GM19324 (cell line): ENCODE measurements at regions not wholly inside any gene's neighbourhood (a gene's known extent, or its start where the extent isn't known, plus 50 kb on each side); places are given as distances from the start of the nearest gene placed in this dataset.
"Not testable (repeated sequence)": the region's sequence is repeated elsewhere in the genome, so short reads cannot be mapped to it uniquely, and the experiment has no call there.

Experiments used
- ATAC-seq: cut with Tn5 transposase; IDR thresholded peaks from one replicate; pipeline ENCODE4 v1.9.1; 2021; ENCODE audit warnings: mild to moderate bottlenecking, moderate library complexity; ENCODE audit not compliant: unreplicated experiment, low FRiP score

GRCh38 chr9:106771608-106772007 is 91.4 kb upstream of the ZNF462 start:
- ATAC-seq, result no peak

- no peak for ATAC-seq
Measured at GRCh38 chr9:106772523-106773290, 90.3 kb upstream of the ZNF462 start.

- no peak for ATAC-seq
Measured at GRCh38 chr9:106773750-106774149, 89.2 kb upstream of the ZNF462 start.

- no peak for ATAC-seq
Measured at GRCh38 chr9:106775960-106776359, 87.0 kb upstream of the ZNF462 start.

GRCh38 chr9:106779796-106780195 is 83.2 kb upstream of the ZNF462 start:
- no peak for ATAC-seq

- ATAC-seq, result no peak
Measured at GRCh38 chr9:106783121-106783520, 79.8 kb upstream of the ZNF462 start.

GRCh38 chr9:106784076-106784475 is 78.9 kb upstream of the ZNF462 start:
- no peak for ATAC-seq

GRCh38 chr9:106785200-106785599 is 77.8 kb upstream of the ZNF462 start:
- ATAC-seq, result no peak

- not testable (repeated sequence) for ATAC-seq
Measured at GRCh38 chr9:106788021-106788420, 74.9 kb upstream of the ZNF462 start.

GRCh38 chr9:106795031-106795430 is 67.9 kb upstream of the ZNF462 start:
- ATAC-seq, result no peak

- no peak for ATAC-seq
Measured at GRCh38 chr9:106796771-106797170, 66.2 kb upstream of the ZNF462 start.

- ATAC-seq, result no peak
Measured at GRCh38 chr9:106797299-106797698, 65.7 kb upstream of the ZNF462 start.

GRCh38 chr9:106798016-106798799 is 64.8 kb upstream of the ZNF462 start:
- ATAC-seq, result no peak

- ATAC-seq, result no peak
Measured at GRCh38 chr9:106799152-106799551, 63.8 kb upstream of the ZNF462 start.

- ATAC-seq, result no peak
Measured at GRCh38 chr9:106800701-106801270, 62.2 kb upstream of the ZNF462 start.

- ATAC-seq, result no peak
Measured at GRCh38 chr9:106801816-106802215, 61.1 kb upstream of the ZNF462 start.
